Upper lobe of left lung (tissue), 4 donors: ENCODE measurements at regions not wholly inside any gene's neighbourhood (a gene's known extent, or its start where the extent isn't known, plus 50 kb on each side); places are given as distances from the start of the nearest gene placed in this dataset.

Experiments
- CTCF ChIP-seq, 6 experiments: fragments of 450-650 bp in 4 of 6; fragments of 200-600 bp in 2 of 6; sonication (generic) in 2 of 6; IDR thresholded peaks; one replicate each; pipeline ENCODE4 v1.5.1; 2016 to 2019; ENCODE audit warnings: antibody characterized with exemption in 6 of 6
- EP300 ChIP-seq, 4 donors: sonication (generic); formaldehyde crosslinking; IDR thresholded peaks; one replicate each; pipeline ENCODE4 v1.5.1; 2017; ENCODE audit warnings: antibody characterized with exemption in 4 of 4, control low read depth in 2 of 4
- POLR2A ChIP-seq, 4 donors: fragments of 450-650 bp; IDR thresholded peaks; one replicate each; pipeline ENCODE4 v1.5.1; 2016 to 2017; ENCODE audit warnings: antibody characterized with exemption in 4 of 4, mild to moderate bottlenecking in 2 of 4

GRCh38 chr4:38591617-38592337, 72.2 kb upstream of the KLF3 start:
- TF ChIP-seq CTCF (IDR thresholded peaks at IDR 0.05): no peak
- no peak for TF ChIP-seq POLR2A (IDR thresholded peaks at IDR 0.05)
- no peak for TF ChIP-seq EP300 (IDR thresholded peaks at IDR 0.05)
